Muscle of arm (tissue), 1 donor: ENCODE measurements at regions not wholly inside any gene's neighbourhood (a gene's known extent, or its start where the extent isn't known, plus 50 kb on each side); places are given as distances from the start of the nearest gene placed in this dataset.
A peak's percentile ranks its signal among the peaks of the same experiment; 100 is the strongest.

Experiments
- DNase-seq: peaks from one replicate; pipeline ENCODE4 v3.0.0-alpha.2; 2013

- DNase-seq = no peak
These were observed 75.4 kb downstream of the CDC7 start for GRCh38 chr1:91575909-91576519.

DNA sequence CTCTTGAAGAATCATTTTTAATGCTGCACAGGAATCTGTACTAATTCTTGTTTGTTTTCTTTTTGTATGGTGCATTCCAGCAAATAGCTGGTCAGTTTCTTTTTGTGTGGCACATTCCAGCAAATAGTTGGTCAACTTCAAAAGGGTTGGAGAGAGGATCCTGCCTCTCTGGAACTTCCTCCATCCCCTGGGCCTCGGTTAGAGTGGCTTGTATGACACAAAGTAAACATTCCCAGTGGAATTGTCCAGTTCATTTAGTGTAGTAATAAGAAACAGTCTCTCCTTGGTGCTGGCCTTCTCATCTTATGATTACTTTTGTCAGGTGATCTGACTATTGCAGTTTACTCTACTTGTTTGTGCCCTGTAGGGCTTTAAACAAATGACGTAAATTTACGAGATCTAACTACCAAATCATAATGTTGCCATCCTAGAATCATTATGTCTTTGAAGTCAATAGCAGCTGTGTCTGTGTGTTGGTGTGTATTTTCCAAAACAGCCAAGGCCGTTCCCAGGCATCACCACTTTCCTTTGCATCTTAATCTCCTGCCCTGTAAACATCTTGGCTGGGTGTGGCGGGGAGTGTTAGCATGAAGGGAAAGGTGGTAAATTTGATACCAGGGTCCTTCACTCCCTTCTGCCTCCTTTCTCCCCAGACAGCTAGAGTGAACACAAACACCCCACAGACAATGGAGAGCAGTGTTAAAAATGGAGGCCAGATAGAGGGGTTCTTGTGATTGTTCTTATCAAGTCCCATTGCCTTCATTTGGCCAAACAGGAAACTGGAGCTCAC, 77.9 kb downstream of the CDC7 start:
- no peak for DNase-seq

DNA sequence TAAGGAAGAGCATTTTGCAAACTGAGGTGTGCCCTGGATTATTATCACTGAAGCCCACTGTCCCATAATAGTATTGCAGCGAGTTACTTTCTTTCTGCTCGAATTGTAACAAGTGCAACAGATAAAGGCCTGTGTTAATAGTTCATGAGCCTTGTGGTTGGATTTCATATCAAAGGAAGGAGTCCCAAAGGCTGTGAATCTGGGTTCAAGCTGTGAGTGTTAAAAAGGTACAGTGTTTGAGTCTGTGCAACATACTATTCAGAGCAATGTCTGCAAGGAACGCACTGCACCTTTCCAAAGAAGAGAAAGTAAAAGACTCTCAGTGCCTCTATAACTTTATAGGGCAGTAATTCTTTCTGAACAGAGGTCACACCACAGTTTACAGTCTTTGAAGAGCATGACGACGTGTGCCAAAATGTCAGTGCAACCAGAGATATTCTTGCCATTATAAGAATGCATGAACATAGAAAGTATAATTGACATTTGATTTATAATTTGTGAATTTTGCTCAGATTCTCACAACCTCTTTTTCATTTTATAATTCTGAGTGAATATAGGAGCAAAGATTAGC, 79.1 kb downstream of the CDC7 start:
- no peak for DNase-seq

DNA sequence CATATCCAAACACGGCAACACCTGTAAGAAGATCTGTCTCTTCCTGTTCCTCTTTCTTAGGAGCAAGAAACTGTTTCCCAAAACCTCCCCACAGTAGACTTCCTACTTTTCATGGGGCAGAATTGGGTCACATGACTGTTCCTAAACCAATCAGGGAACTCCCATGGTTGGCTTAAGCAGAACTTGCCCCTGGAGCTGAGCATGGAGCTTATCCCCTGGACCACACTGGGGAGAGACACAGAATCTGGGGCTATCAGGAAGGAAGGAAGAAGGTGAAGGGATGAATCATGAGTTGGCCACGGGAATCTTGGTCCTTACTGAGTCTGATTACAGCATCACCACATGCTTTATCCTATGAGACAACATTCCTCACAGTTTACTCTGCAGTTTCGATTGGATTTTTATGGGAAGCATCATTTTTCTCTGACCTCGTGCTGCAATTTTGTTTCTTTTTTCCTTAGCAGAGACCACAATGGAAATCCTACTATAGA, 81.8 kb downstream of the CDC7 start:
- no peak for DNase-seq

DNA sequence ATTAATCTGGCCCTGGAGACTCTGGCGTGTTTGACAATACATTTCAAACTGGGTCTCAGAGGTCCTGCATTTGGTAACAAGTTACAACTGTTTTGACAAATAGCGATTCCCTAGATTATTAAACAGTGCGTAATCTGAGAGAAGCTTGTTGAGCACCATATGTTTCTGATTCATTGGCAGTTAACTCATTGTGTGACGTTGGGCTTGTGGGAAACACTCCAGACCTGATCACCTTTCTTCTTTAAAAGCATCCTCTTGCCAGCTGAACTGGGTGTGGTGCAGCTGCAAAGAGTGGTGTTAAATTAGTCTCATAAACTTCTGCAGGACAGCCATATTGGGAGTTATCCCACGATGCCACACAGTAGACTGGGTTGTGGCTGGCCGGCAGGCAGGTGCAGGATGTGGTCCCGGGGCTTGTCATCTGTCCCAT, 82.7 kb downstream of the CDC7 start:
- no peak for DNase-seq

DNA sequence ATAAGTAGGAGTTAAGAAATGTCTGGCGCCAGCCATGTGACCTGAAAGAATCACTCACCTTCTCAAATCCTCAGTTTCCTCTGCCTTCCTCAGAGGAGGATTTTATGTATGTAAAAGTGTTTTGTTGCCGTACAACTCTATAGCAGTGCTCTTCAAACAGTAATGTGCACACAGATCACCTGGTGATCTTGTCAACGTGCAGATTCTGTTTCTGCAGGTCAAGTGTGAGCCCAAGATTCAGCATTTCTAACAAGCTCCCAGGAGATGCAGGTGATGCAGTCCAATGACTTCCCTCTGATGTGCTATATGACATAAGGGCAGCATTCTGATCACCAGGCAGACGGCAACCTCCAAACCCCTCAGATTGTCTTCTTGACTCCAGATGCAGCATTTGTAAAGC, 83.7 kb downstream of the CDC7 start:
- DNase-seq = no peak

DNA sequence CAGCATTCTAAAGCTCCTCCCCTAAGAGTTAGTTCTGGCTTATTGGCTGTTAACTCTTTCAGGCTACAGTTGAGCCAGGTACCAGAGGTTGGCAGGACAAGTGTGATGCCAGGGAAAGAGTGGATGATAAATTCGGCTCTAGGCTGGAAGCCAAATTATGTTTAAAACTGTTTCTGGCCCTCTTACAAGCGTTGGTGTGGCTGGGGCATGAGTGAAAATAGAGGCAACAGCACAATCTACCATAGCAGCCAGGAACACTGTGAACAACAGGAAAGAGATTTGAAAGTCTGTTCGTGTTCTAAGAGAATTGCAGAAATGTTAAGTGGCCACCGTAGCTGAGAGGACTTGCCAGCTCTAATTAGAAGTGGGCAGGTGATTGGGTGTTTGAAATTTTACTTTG, 84.2 kb downstream of the CDC7 start:
- DNase-seq = no peak

- DNase-seq = no peak
These were observed 84.9 kb downstream of the CDC7 start for GRCh38 chr1:91585502-91585901.

- DNase-seq = no peak
These were observed 85.3 kb downstream of the CDC7 start for GRCh38 chr1:91585982-91586381.

DNA sequence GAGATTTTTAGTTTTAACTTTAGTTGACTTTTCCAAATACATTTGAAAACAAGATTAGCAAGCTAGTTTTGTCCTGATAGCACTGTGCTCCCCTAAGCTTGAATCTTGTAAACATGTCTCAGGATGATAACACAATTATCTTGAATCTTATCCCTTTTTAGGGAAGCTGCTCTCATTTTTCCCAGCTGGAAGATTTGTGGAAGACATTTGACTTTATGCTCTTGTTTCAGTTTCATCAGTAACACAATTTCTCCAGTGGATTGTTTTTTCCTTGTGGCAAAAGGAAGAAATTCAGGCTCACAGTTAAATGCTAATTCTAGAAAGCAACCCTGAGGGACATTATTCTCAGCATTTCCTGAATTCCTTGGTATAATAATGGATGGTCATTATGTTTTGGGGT, 88.8 kb downstream of the CDC7 start:
- no peak for DNase-seq

DNA sequence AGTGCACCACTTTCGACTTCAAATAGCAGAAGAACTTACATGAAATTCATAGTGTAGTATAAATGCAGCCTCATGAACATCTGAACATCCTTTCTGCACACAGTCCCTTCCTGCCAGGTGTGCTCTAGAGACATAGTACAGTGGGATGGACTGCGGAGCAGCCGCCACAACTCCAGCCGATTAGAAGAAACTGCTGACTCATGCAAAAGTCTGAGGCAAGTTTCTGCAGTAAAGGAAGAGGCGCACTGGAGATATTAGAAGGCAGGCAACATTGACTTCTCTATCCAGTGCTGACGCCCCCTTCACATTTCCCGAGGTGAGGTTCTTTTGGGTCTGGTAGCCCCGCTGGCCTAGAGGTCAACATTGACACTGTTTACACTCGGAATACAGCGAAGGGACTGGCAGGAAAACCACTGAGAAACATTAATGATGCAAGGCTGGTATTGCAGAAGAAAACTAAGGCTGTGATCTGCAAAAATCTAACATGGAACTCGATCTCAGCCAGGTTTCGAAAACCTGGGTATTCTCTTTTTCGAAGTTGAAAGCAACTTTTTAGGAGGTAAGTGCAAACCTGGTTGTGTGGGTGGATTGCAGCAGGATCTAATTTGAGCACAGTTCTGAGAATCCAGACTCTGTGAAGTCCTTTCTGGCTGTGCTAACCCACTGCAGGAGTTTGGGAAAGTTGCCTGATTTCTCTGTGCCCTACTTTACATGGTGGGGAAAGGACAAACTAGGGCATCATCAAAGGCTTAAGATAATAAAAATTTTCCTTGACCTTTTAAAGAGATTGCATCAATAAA, 90.7 kb downstream of the CDC7 start:
- no peak for DNase-seq

- DNase-seq = no peak
These were observed 92.2 kb downstream of the CDC7 start for GRCh38 chr1:91592716-91593477.

GRCh38 chr1:91594383-91595055, 93.9 kb downstream of the CDC7 start:
- no peak for DNase-seq

- no peak for DNase-seq
These were observed 95.8 kb downstream of the CDC7 start for GRCh38 chr1:91596474-91596873.

DNA sequence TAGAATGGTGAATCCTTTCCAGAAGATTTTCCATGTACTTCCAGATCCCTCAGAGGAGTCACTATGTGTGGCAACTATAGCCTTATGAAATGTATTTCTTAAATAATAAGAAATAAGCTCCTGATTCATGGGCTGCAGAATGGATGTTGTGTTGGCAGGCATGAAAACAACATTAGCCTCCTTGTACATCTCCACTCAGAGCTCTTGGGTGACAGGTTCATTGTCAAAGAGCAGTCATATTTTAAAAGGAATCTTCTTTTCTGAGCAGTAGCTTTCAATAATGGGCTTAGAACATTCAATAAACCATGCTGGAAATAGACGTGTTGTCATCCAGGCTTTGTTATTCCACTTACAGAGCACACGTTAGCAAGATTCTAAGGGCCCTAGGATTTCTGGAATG, 96.6 kb downstream of the CDC7 start:
- no peak for DNase-seq

DNA sequence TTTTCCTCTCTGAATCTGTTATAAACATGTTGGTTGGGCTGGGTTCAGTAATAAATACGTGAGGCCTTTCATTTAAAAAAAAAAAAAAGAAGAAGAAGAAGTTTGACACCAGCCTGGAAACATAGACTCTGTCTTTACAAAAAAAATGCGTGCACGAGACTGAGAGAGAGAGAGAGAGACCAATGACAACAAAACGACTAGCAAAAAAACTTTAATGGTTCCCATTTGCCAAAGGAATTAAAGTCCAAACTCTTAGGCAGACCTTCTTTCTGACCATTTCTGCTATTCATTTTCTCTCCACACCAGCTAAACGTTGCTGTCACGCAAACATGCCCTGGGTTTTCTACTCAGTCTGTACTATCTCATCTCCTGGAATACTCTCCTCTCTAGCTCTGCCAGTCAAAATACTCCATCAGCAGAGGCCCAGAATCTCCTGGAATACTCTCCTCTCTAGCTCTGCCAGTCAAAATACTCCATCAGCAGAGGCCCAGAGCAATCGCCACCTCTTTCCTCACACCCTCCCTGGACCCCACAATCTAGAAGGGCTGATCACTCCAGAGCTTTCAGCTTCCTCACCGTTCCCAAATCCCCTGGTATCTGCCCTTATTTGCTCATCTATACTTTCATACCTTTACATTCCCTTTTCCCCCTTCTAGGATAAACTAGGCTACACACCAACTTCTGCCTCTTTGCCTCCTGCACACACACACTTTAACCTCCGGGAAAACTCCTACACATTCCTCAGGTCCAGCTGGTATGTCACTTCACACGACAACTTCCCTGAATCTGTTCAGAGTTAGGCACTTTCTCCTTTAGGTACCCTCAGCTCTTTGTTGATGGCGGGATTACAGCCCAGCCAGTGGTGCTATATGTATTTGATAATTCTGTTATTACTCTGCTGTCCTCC, 100.0 kb downstream of the CDC7 start:
- DNase-seq = no peak

GRCh38 chr1:91601554-91602376, 101.1 kb downstream of the CDC7 start:
- DNase-seq = no peak

DNA sequence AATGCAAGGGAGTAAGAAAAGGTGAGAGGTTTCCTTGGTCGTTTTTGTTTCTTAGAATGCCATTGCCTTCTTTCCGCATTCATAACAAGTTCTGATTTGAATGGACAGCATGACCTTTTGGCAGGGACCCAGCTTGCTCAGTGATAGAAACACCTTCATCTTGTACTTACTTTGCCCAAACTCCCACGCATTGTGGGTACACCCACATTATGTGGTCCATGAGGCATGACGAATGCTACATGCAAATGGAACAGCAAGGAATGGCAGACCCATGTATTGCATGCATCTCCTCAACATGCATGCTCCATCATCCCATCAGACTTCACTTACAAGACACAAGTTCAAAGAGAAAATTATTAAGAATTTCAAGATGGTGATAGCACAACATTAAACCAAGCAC, 102.8 kb downstream of the CDC7 start:
- DNase-seq = no peak

DNA sequence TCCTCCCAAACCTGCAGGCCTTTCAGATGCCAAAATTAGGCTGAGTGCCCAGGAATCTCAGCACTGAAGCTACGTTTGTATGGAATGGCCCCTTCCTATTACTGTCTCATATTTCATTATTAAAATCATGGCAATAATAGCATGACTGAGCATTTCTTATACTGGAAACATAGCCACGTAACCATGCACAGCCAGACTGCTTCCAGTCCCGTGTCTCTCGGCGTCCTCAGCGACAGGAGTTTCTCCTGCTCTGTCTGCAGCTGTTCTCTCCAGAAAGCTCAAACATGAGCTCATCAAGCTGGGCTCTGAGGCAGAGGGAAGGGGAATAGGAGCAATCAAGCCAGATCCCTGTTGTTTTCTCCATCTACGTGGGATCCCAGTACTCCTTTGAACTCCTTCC, 104.0 kb downstream of the CDC7 start:
- peak; percentile 78 for DNase-seq
